Tibial nerve (tissue), 4 donors: ENCODE measurements at regions not wholly inside any gene's neighbourhood (a gene's known extent, or its start where the extent isn't known, plus 50 kb on each side); places are given as distances from the start of the nearest gene placed in this dataset.

Experiments
- EP300 ChIP-seq, 2 donors: sonication (generic); formaldehyde crosslinking; IDR thresholded peaks; one replicate each; pipeline ENCODE4 v1.6.1; 2017; ENCODE audit warnings: antibody characterized with exemption in 2 of 2, mild to moderate bottlenecking in 1 of 2
- POLR2A ChIP-seq, 2 donors: fragments of 450-650 bp; IDR thresholded peaks; one replicate each; pipeline ENCODE4 v1.6.1; 2017; ENCODE audit warnings: antibody characterized with exemption in 2 of 2, mild to moderate bottlenecking in 2 of 2, moderate library complexity in 2 of 2
- TF ChIP-seq, protein P1 (sequence below), 5 experiments: fragments of 200-600 bp in 3 of 5; fragments of 450-650 bp in 2 of 5; sonication (generic) in 3 of 5; IDR thresholded peaks; one replicate each; pipeline ENCODE4 v1.5.1; 2016 to 2019; ENCODE audit warnings: antibody characterized with exemption in 5 of 5, mild to moderate bottlenecking in 3 of 5, moderate library complexity in 2 of 5

GRCh38 chr13:47408546-47409319 lies 511.9 kb upstream of the HTR2A start:
- TF ChIP-seq, protein P1, sequence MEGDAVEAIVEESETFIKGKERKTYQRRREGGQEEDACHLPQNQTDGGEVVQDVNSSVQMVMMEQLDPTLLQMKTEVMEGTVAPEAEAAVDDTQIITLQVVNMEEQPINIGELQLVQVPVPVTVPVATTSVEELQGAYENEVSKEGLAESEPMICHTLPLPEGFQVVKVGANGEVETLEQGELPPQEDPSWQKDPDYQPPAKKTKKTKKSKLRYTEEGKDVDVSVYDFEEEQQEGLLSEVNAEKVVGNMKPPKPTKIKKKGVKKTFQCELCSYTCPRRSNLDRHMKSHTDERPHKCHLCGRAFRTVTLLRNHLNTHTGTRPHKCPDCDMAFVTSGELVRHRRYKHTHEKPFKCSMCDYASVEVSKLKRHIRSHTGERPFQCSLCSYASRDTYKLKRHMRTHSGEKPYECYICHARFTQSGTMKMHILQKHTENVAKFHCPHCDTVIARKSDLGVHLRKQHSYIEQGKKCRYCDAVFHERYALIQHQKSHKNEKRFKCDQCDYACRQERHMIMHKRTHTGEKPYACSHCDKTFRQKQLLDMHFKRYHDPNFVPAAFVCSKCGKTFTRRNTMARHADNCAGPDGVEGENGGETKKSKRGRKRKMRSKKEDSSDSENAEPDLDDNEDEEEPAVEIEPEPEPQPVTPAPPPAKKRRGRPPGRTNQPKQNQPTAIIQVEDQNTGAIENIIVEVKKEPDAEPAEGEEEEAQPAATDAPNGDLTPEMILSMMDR (IDR thresholded peaks at IDR 0.05) = no peak
- TF ChIP-seq POLR2A (IDR thresholded peaks at IDR 0.05) (no peak), EP300 (IDR thresholded peaks at IDR 0.05) (no peak)
